ENCODE measurements at regions not wholly inside any gene's neighbourhood (a gene's known extent, or its start where the extent isn't known, plus 50 kb on each side); places are given as distances from the start of the nearest gene placed in this dataset.

DNA sequence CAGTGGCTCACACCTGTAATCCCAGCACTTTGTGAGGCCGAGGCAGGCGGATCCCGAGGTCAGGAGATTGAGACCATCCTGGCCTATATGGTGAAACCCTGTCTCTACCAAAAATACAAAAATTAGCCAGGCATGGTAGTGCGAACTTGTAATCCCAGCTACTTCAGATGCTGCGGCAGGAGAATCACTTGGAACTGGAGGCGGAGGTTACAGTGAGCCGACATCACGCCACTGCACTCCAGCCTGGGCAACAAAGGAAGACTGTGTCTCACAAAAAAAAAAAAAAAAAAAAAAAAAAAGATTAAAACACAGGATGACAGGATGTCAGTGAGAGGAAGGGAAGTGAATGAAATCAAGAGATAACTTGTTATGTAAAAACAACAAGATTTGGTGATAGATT lies 1158.5 kb downstream of the PCDH9 start (continued):
- TF ChIP-seq, protein P1, sequence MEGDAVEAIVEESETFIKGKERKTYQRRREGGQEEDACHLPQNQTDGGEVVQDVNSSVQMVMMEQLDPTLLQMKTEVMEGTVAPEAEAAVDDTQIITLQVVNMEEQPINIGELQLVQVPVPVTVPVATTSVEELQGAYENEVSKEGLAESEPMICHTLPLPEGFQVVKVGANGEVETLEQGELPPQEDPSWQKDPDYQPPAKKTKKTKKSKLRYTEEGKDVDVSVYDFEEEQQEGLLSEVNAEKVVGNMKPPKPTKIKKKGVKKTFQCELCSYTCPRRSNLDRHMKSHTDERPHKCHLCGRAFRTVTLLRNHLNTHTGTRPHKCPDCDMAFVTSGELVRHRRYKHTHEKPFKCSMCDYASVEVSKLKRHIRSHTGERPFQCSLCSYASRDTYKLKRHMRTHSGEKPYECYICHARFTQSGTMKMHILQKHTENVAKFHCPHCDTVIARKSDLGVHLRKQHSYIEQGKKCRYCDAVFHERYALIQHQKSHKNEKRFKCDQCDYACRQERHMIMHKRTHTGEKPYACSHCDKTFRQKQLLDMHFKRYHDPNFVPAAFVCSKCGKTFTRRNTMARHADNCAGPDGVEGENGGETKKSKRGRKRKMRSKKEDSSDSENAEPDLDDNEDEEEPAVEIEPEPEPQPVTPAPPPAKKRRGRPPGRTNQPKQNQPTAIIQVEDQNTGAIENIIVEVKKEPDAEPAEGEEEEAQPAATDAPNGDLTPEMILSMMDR (IDR thresholded peaks at IDR 0.05; ENCODE audit: low read depth, low read length, missing input control) = no peak
- TF ChIP-seq SP1 (IDR thresholded peaks at IDR 0.05) = no peak
- no peak for TF ChIP-seq FOXA2 (IDR thresholded peaks at IDR 0.05)
- TF ChIP-seq JUND (IDR thresholded peaks at IDR 0.05) = no peak

GRCh38 chr13:66071029-66071428 lies 1159.1 kb downstream of the PCDH9 start:
- WGBS = 57% methylated on average over 2 of the region's 2 CpGs
- H3K36me3 ChIP-seq (ENCODE audit: control insufficient read depth in 4 of 4, insufficient read depth in 3 of 4, low read depth in 1 of 4, low read length in 3 of 4) = no peaks in the 10 kb centered on the region
- no peaks in the 10 kb centered on the region for H3K9me3 ChIP-seq (ENCODE audit: control insufficient read depth in 4 of 4, low read length in 3 of 4)
- H3K27ac ChIP-seq (ENCODE audit: low read depth in 1 of 2, low read length in 2 of 2) = no peak overlapping the region
- H3K9ac ChIP-seq (ENCODE audit: low read depth in 1 of 2, low read length in 2 of 2) = no peak overlapping the region
- H3K4me3 ChIP-seq (ENCODE audit: low read depth in 1 of 3, low read length in 3 of 3) = no peak overlapping the region
- no peaks in the 10 kb centered on the region for H3K4me1 ChIP-seq (ENCODE audit: control insufficient read depth in 4 of 4, insufficient read depth in 4 of 4, low read length in 3 of 4)
- no peaks in the 10 kb centered on the region for H3K27me3 ChIP-seq (ENCODE audit: control insufficient read depth in 4 of 4, insufficient read depth in 4 of 4, low read length in 3 of 4)
- no peak for TF ChIP-seq TAF1 (conservative IDR thresholded peaks at IDR 0.05)
- TF ChIP-seq GABPA (IDR thresholded peaks at IDR 0.05 in 1 of 2, conservative IDR thresholded peaks at IDR 0.05 in 1 of 2) = no peak
- TF ChIP-seq MAX (IDR thresholded peaks at IDR 0.05) = no peak
- TF ChIP-seq HNF4A (conservative IDR thresholded peaks at IDR 0.05) = no peak
- TF ChIP-seq, protein P2, sequence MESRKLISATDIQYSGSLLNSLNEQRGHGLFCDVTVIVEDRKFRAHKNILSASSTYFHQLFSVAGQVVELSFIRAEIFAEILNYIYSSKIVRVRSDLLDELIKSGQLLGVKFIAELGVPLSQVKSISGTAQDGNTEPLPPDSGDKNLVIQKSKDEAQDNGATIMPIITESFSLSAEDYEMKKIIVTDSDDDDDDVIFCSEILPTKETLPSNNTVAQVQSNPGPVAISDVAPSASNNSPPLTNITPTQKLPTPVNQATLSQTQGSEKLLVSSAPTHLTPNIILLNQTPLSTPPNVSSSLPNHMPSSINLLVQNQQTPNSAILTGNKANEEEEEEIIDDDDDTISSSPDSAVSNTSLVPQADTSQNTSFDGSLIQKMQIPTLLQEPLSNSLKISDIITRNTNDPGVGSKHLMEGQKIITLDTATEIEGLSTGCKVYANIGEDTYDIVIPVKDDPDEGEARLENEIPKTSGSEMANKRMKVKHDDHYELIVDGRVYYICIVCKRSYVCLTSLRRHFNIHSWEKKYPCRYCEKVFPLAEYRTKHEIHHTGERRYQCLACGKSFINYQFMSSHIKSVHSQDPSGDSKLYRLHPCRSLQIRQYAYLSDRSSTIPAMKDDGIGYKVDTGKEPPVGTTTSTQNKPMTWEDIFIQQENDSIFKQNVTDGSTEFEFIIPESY (IDR thresholded peaks at IDR 0.05) = no peak
- TF ChIP-seq ATF3 (IDR thresholded peaks at IDR 0.05) = no peak
- TF ChIP-seq RAD21 (IDR thresholded peaks at IDR 0.05) = no peak
- no peak for TF ChIP-seq FOXA2 (IDR thresholded peaks at IDR 0.05)
- TF ChIP-seq YY1 (IDR thresholded peaks at IDR 0.05) = no peak
- TF ChIP-seq, protein P1 (IDR thresholded peaks at IDR 0.05; ENCODE audit: low read depth, low read length, missing input control) = no peak
- no peak for TF ChIP-seq JUND (IDR thresholded peaks at IDR 0.05)
- TF ChIP-seq SP1 (IDR thresholded peaks at IDR 0.05) = no peak
- TF ChIP-seq RXRA (IDR thresholded peaks at IDR 0.05) = no peak
- no peak for TF ChIP-seq HNF4G (IDR thresholded peaks at IDR 0.05)
- TF ChIP-seq NR2F2 (IDR thresholded peaks at IDR 0.05) = no peak
- no peak for TF ChIP-seq EGR1 (IDR thresholded peaks at IDR 0.05; ENCODE audit: low read depth in 2 of 2)
- TF ChIP-seq REST (IDR thresholded peaks at IDR 0.05) = no peak
- no peak for TF ChIP-seq FOXA1 (IDR thresholded peaks at IDR 0.05)
- no peak for DNase-seq (ENCODE audit: low spot score)

Measured in liver (tissue), 8 donors.